ENCODE measurements at regions not wholly inside any gene's neighbourhood (a gene's known extent, or its start where the extent isn't known, plus 50 kb on each side); places are given as distances from the start of the nearest gene placed in this dataset.

- Histone ChIP-seq H3K4me1 (ENCODE audit: control insufficient read depth in 5 of 5, insufficient read depth in 5 of 5, low read length in 5 of 5) (no peaks in the 10 kb centered on the region), H3K9me3 (ENCODE audit: control insufficient read depth in 5 of 5, low read length in 5 of 5) (no peaks in the 10 kb centered on the region), H3K27me3 (ENCODE audit: control insufficient read depth in 5 of 5, insufficient read depth in 4 of 5, low read length in 5 of 5) (no peaks in the 10 kb centered on the region), H3K36me3 (ENCODE audit: control insufficient read depth in 5 of 5, insufficient read depth in 5 of 5, low read length in 5 of 5) (no peaks in the 10 kb centered on the region), H3K4me3 (ENCODE audit: low read depth in 1 of 5, low read length in 5 of 5) (no peak overlapping the region), H3K27ac (ENCODE audit: low read depth, low read length) (no peak overlapping the region), H3K9ac (ENCODE audit: low read length in 5 of 5) (no peak overlapping the region)
Observed at GRCh38 chr5:155587458-155587857, 573.9 kb downstream of the KIF4B start.

- Histone ChIP-seq H3K9me3 (ENCODE audit: control insufficient read depth in 5 of 5, low read length in 5 of 5) (no peaks in the 10 kb centered on the region), H3K27me3 (ENCODE audit: control insufficient read depth in 5 of 5, insufficient read depth in 4 of 5, low read length in 5 of 5) (no peaks in the 10 kb centered on the region), H3K4me1 (ENCODE audit: control insufficient read depth in 5 of 5, insufficient read depth in 5 of 5, low read length in 5 of 5) (no peaks in the 10 kb centered on the region), H3K9ac (ENCODE audit: low read length in 5 of 5) (no peak overlapping the region), H3K36me3 (ENCODE audit: control insufficient read depth in 5 of 5, insufficient read depth in 5 of 5, low read length in 5 of 5) (no peaks in the 10 kb centered on the region), H3K27ac (ENCODE audit: low read depth, low read length) (no peak overlapping the region), H3K4me3 (ENCODE audit: low read depth in 1 of 5, low read length in 5 of 5) (no peak overlapping the region)
Observed at GRCh38 chr5:155591273-155591672, 577.7 kb downstream of the KIF4B start.

- Histone ChIP-seq H3K27ac (ENCODE audit: low read depth, low read length) (no peak overlapping the region), H3K36me3 (ENCODE audit: control insufficient read depth in 5 of 5, insufficient read depth in 5 of 5, low read length in 5 of 5) (no peaks in the 10 kb centered on the region), H3K4me3 (ENCODE audit: low read depth in 1 of 5, low read length in 5 of 5) (no peak overlapping the region), H3K9ac (ENCODE audit: low read length in 5 of 5) (no peak overlapping the region), H3K27me3 (ENCODE audit: control insufficient read depth in 5 of 5, insufficient read depth in 4 of 5, low read length in 5 of 5) (no peaks in the 10 kb centered on the region), H3K4me1 (ENCODE audit: control insufficient read depth in 5 of 5, insufficient read depth in 5 of 5, low read length in 5 of 5) (no peaks in the 10 kb centered on the region), H3K9me3 (ENCODE audit: control insufficient read depth in 5 of 5, low read length in 5 of 5) (no peaks in the 10 kb centered on the region)
Observed at GRCh38 chr5:155594270-155594669, 580.7 kb downstream of the KIF4B start.

- Histone ChIP-seq H3K4me3 (ENCODE audit: low read depth in 1 of 5, low read length in 5 of 5) (no peak overlapping the region), H3K36me3 (ENCODE audit: control insufficient read depth in 5 of 5, insufficient read depth in 5 of 5, low read length in 5 of 5) (no peaks in the 10 kb centered on the region), H3K27ac (ENCODE audit: low read depth, low read length) (no peak overlapping the region), H3K9me3 (ENCODE audit: control insufficient read depth in 5 of 5, low read length in 5 of 5) (no peaks in the 10 kb centered on the region), H3K9ac (ENCODE audit: low read length in 5 of 5) (no peak overlapping the region), H3K27me3 (ENCODE audit: control insufficient read depth in 5 of 5, insufficient read depth in 4 of 5, low read length in 5 of 5) (no peaks in the 10 kb centered on the region), H3K4me1 (ENCODE audit: control insufficient read depth in 5 of 5, insufficient read depth in 5 of 5, low read length in 5 of 5) (no peaks in the 10 kb centered on the region)
Observed at GRCh38 chr5:155595791-155596190, 582.2 kb downstream of the KIF4B start.

- Histone ChIP-seq H3K36me3 (ENCODE audit: control insufficient read depth in 5 of 5, insufficient read depth in 5 of 5, low read length in 5 of 5) (no peaks in the 10 kb centered on the region), H3K9ac (ENCODE audit: low read length in 5 of 5) (no peak overlapping the region), H3K4me1 (ENCODE audit: control insufficient read depth in 5 of 5, insufficient read depth in 5 of 5, low read length in 5 of 5) (no peaks in the 10 kb centered on the region), H3K27ac (ENCODE audit: low read depth, low read length) (no peak overlapping the region), H3K9me3 (ENCODE audit: control insufficient read depth in 5 of 5, low read length in 5 of 5) (no peaks in the 10 kb centered on the region), H3K4me3 (ENCODE audit: low read depth in 1 of 5, low read length in 5 of 5) (no peak overlapping the region), H3K27me3 (ENCODE audit: control insufficient read depth in 5 of 5, insufficient read depth in 4 of 5, low read length in 5 of 5) (no peaks in the 10 kb centered on the region)
Observed at GRCh38 chr5:155598552-155598951, 585.0 kb downstream of the KIF4B start.

- Histone ChIP-seq H3K27me3 (ENCODE audit: control insufficient read depth in 5 of 5, insufficient read depth in 4 of 5, low read length in 5 of 5) (no peaks in the 10 kb centered on the region), H3K36me3 (ENCODE audit: control insufficient read depth in 5 of 5, insufficient read depth in 5 of 5, low read length in 5 of 5) (no peaks in the 10 kb centered on the region), H3K4me1 (ENCODE audit: control insufficient read depth in 5 of 5, insufficient read depth in 5 of 5, low read length in 5 of 5) (no peaks in the 10 kb centered on the region), H3K27ac (ENCODE audit: low read depth, low read length) (no peak overlapping the region), H3K4me3 (ENCODE audit: low read depth in 1 of 5, low read length in 5 of 5) (no peak overlapping the region), H3K9ac (ENCODE audit: low read length in 5 of 5) (no peak overlapping the region), H3K9me3 (ENCODE audit: control insufficient read depth in 5 of 5, low read length in 5 of 5) (no peaks in the 10 kb centered on the region)
Observed at GRCh38 chr5:155605920-155606319, 592.4 kb downstream of the KIF4B start.

GRCh38 chr5:155616779-155617392, 603.3 kb downstream of the KIF4B start:
- Histone ChIP-seq H3K4me1 (ENCODE audit: control insufficient read depth in 5 of 5, insufficient read depth in 5 of 5, low read length in 5 of 5) (no peaks in the 10 kb centered on the region), H3K9me3 (ENCODE audit: control insufficient read depth in 5 of 5, low read length in 5 of 5) (no peaks in the 10 kb centered on the region), H3K9ac (ENCODE audit: low read length in 5 of 5) (no peak overlapping the region), H3K36me3 (ENCODE audit: control insufficient read depth in 5 of 5, insufficient read depth in 5 of 5, low read length in 5 of 5) (no peaks in the 10 kb centered on the region), H3K27me3 (ENCODE audit: control insufficient read depth in 5 of 5, insufficient read depth in 4 of 5, low read length in 5 of 5) (no peaks in the 10 kb centered on the region), H3K4me3 (ENCODE audit: low read depth in 1 of 5, low read length in 5 of 5) (no peak overlapping the region), H3K27ac (ENCODE audit: low read depth, low read length) (no peak overlapping the region)

- Histone ChIP-seq H3K4me1 (ENCODE audit: control insufficient read depth in 5 of 5, insufficient read depth in 5 of 5, low read length in 5 of 5) (no peaks in the 10 kb centered on the region), H3K27me3 (ENCODE audit: control insufficient read depth in 5 of 5, insufficient read depth in 4 of 5, low read length in 5 of 5) (peaks cover 0 to 4% (median 4%) of the 10 kb centered on the region in 5 donors), H3K4me3 (ENCODE audit: low read depth in 1 of 5, low read length in 5 of 5) (no peak overlapping the region), H3K9ac (ENCODE audit: low read length in 5 of 5) (no peak overlapping the region), H3K27ac (ENCODE audit: low read depth, low read length) (no peak overlapping the region), H3K9me3 (ENCODE audit: control insufficient read depth in 5 of 5, low read length in 5 of 5) (no peaks in the 10 kb centered on the region), H3K36me3 (ENCODE audit: control insufficient read depth in 5 of 5, insufficient read depth in 5 of 5, low read length in 5 of 5) (no peaks in the 10 kb centered on the region)
Observed at GRCh38 chr5:155619688-155620087, 606.1 kb downstream of the KIF4B start.

- H3K4me1 ChIP-seq (ENCODE audit: control insufficient read depth in 5 of 5, insufficient read depth in 5 of 5, low read length in 5 of 5) = no peaks in the 10 kb centered on the region
- peaks cover 0 to 4% (median 4%) of the 10 kb centered on the region in 5 donors for H3K27me3 ChIP-seq (ENCODE audit: control insufficient read depth in 5 of 5, insufficient read depth in 4 of 5, low read length in 5 of 5)
- H3K9me3 ChIP-seq (ENCODE audit: control insufficient read depth in 5 of 5, low read length in 5 of 5) = no peaks in the 10 kb centered on the region
- H3K27ac ChIP-seq (ENCODE audit: low read depth, low read length) = no peak overlapping the region
- H3K36me3 ChIP-seq (ENCODE audit: control insufficient read depth in 5 of 5, insufficient read depth in 5 of 5, low read length in 5 of 5) = no peaks in the 10 kb centered on the region
- H3K9ac ChIP-seq (ENCODE audit: low read length in 5 of 5) = no peak overlapping the region
- H3K4me3 ChIP-seq (ENCODE audit: low read depth in 1 of 5, low read length in 5 of 5) = no peak overlapping the region
Observed at GRCh38 chr5:155620821-155621410, 607.4 kb downstream of the KIF4B start.

- Histone ChIP-seq H3K4me1 (ENCODE audit: control insufficient read depth in 5 of 5, insufficient read depth in 5 of 5, low read length in 5 of 5) (no peaks in the 10 kb centered on the region), H3K9ac (ENCODE audit: low read length in 5 of 5) (no peak overlapping the region), H3K27ac (ENCODE audit: low read depth, low read length) (no peak overlapping the region), H3K36me3 (ENCODE audit: control insufficient read depth in 5 of 5, insufficient read depth in 5 of 5, low read length in 5 of 5) (no peaks in the 10 kb centered on the region), H3K9me3 (ENCODE audit: control insufficient read depth in 5 of 5, low read length in 5 of 5) (no peaks in the 10 kb centered on the region), H3K27me3 (ENCODE audit: control insufficient read depth in 5 of 5, insufficient read depth in 4 of 5, low read length in 5 of 5) (peaks cover 0 to 4% (median 4%) of the 10 kb centered on the region in 5 donors), H3K4me3 (ENCODE audit: low read depth in 1 of 5, low read length in 5 of 5) (no peak overlapping the region)
Observed at GRCh38 chr5:155624597-155625241, 611.2 kb downstream of the KIF4B start.

Measured in subcutaneous abdominal adipose tissue (tissue), 5 donors.